Astrocyte of the cerebellum (primary cell): ENCODE measurements at regions not wholly inside any gene's neighbourhood (a gene's known extent, or its start where the extent isn't known, plus 50 kb on each side); places are given as distances from the start of the nearest gene placed in this dataset.

ENCODE experiments used
- DNase-seq: peaks from one replicate; pipeline ENCODE4 v3.0.0-alpha.2; 2011; ENCODE audit warnings: low read depth
- H3K4me3 ChIP-seq: 2 replicates; pipeline ENCODE4 v1.5.1; 2011; ENCODE audit warnings: mild to moderate bottlenecking, low read depth, low read length, moderate library complexity
- in situ Hi-C: cut with HindIII; loops from 2 replicates; pipeline ENCODE4 v1.10.0; 2017; ENCODE audit warnings: low sequenced_read_pairs
- TF ChIP-seq, protein P1 (sequence below): IDR thresholded peaks from 2 replicates; pipeline ENCODE4 v1.5.1; 2012; ENCODE audit warnings: low read length, low read depth, moderate library complexity, mild to moderate bottlenecking; ENCODE audit errors: missing control alignments

DNA sequence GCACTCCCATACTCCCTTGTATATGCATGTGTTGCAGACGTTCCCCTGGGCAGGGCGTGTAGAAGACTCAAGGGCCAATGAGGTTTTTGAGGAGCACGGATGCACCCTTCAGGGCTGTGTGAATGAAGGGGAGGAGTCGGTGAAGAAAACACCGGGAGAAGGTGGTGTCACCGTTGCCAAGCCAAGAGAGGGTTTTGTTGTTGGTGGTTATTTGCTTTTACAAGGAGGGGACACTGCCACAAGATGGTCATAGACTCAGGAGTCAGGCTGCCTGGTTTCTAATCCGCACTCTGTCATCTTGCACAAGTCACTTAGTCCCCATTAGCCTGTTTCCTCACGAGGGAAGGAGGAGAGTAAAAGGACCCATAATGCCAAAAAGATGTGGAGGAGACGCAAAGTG, 124.0 kb downstream of the PXDC1 start:
- TF ChIP-seq, protein P1, sequence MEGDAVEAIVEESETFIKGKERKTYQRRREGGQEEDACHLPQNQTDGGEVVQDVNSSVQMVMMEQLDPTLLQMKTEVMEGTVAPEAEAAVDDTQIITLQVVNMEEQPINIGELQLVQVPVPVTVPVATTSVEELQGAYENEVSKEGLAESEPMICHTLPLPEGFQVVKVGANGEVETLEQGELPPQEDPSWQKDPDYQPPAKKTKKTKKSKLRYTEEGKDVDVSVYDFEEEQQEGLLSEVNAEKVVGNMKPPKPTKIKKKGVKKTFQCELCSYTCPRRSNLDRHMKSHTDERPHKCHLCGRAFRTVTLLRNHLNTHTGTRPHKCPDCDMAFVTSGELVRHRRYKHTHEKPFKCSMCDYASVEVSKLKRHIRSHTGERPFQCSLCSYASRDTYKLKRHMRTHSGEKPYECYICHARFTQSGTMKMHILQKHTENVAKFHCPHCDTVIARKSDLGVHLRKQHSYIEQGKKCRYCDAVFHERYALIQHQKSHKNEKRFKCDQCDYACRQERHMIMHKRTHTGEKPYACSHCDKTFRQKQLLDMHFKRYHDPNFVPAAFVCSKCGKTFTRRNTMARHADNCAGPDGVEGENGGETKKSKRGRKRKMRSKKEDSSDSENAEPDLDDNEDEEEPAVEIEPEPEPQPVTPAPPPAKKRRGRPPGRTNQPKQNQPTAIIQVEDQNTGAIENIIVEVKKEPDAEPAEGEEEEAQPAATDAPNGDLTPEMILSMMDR: no peak

DNA sequence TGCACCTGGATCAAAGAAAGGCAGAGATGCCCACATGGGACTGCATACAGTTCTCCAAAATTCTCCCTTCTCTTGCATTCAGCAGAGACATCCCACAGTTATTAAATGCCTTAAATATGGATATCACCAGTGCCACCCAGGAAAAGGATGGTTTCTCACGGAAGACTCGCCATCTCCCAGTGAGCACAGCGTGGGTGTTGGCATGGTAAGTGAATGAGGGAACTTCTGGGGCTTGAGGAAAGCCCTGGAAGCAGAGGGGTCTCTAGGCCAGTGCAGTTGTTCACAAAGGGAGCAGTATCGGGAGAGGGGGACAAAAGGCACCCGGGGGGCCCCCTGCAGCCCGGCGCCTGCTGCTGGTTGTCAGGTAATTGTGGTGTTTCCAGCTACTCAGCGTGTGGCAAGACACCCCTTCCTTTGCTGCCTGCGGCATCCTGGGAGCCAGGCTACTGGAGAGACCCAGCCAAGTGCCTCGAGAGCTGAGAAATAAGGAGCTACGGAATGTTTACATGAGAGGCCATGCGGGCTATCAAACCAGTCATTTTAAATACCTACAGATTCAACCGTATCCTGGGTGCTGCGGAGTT, 125.4 kb downstream of the PXDC1 start:
- no peak for DNase-seq

More for the DNA sequence above, 124.0 kb downstream of the PXDC1 start:
- in situ Hi-C loops: no loop called here
- no peak for DNase-seq
- H3K4me3 ChIP-seq: no peak overlapping the region

DNA sequence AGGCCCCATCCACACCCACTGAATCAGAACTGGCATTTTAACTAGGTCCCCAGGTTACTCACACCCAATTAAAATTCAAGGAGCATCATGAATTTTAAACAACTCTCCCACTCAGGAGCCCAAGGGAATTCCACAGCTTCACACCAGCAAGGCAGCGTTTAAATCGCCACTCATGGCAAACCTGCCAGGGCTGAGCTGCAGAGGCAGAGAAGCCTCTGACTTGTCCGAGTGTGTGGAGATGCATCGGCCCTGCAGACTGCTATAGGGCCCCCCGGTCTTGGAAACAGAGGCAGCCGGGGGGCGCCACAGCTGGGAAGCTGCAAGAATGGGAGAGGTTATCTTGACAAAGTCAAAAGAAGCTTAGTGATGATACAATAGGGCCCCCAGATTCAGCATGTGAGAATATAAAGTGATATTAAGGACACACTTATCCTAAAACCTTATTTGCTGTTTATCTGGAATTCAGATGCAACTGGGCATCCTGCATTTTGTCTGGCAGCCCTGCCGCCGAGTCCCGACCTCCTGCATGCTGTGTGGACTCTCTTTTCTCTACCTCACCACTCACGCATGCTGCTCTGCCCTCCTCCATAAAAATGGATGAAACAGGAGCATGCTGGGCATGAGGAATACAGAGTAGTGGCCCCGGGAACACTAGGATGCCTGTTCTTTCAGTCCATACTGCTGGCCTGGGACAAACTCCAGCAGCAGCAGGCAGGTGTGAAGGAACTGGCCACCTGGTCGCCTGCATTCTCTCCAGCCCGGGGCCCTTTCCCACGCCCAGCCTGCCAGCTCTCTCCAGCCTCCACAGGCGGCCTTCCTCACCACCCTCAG, 126.1 kb downstream of the PXDC1 start:
- in situ Hi-C loops: no loop called here
- H3K4me3 ChIP-seq: no peak overlapping the region
- TF ChIP-seq, protein P1: no peak
- no peak for DNase-seq

More for the DNA sequence above, 125.4 kb downstream of the PXDC1 start:
- in situ Hi-C loops: no loop called here
- TF ChIP-seq, protein P1: no peak
- no peak overlapping the region for H3K4me3 ChIP-seq

DNA sequence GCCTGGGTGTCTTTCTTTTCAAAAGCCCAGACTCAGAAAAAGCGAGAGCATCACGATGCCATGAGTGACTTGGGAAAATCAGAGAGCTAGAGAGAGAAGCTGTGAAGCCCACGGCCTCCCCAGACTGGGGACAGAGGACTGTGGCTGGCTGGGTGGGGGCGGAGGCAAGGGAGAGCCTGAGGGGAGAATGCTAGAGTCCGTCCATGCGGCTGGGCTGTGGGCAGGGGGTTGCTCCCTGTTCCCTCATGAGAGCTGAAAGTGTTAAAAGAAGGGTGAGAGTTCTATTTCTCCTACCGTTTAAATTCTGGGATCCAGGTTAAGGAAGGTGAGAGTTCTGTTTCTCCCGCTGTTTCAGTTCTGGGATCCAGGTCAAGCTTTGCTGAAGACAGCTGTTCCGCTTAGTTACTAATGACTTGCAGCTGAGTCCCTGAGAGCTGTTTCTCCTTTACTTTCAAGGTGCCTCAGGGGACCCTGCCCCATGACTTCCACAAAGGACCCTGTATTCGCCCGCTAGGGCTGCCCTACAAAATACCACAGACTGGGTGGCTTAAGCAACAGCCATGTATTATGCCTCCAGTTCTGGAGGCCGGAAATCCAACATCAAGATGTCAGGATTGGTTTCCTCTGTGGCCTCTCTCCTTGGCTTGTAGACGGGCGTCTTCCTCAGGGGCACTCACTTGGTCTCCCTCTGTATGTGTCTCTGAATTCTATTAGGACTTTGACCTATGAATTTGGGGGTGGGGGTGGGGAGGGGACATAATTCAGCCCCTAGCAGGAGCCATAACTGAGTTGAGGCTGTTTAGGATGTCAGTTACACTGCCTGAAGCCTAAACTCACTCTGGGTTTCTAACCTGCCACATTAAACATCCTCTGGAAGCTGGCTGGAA, 127.0 kb downstream of the PXDC1 start:
- H3K4me3 ChIP-seq: no peak overlapping the region
- TF ChIP-seq, protein P1: no peak
- DNase-seq: no peak
- in situ Hi-C loops: no loop called here

DNA sequence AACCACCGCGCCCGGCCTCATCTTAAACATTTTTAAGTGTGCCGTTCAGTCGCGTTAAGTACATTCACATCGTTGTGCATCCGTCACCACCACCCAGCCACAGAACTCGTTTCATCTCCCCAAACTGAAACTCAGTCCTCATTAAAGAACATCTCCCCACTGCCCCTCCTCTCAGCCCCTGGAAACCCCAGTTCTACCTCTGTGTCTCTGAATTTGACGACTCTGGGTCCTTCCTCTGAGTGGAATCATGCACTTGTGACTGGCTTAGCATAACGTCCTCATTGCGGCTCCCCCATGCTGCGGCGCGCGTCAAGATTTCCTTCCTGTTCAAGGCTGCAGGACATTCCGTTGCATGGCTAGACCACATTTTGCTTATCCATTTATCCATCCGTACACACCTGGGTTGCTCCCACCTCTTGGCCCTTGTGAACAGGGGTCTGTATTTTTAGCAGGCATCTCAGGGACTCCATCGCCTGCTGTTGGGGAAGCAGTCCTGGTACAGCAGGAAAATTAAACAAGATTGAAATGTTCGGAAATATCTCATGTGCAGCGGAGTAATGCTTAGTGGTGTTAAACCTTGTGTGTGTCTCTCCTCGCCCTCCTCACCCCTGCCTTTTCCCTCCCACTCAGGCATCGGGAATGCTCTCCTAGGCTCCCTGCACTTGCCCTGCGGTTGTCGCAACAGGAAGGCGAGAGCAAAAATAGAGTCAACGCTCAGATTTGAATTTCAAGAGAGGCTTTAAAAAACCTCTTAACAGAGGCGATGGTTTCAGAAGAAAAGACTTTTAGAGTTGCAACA, 127.9 kb downstream of the PXDC1 start:
- TF ChIP-seq, protein P1: no peak
- no peak for DNase-seq
- in situ Hi-C loops: no loop called here
- H3K4me3 ChIP-seq: no peak overlapping the region
